HG03060 (cell line): ENCODE measurements at regions not wholly inside any gene's neighbourhood (a gene's known extent, or its start where the extent isn't known, plus 50 kb on each side); places are given as distances from the start of the nearest gene placed in this dataset.
"Not testable (repeated sequence)": the region's sequence is repeated elsewhere in the genome, so short reads cannot be mapped to it uniquely, and the experiment has no call there.

Experiments used
- ATAC-seq: cut with Tn5 transposase; IDR thresholded peaks from one replicate; pipeline ENCODE4 v1.9.1; 2021; ENCODE audit warnings: low read depth, moderate number of reproducible peaks; ENCODE audit not compliant: unreplicated experiment

GRCh38 chr21:39006571-39007311 is 176.5 kb downstream of the PSMG1 start:
- no peak for ATAC-seq

- no peak for ATAC-seq
These were observed 177.8 kb downstream of the PSMG1 start for GRCh38 chr21:39005502-39005787.

- no peak for ATAC-seq
These were observed 178.4 kb downstream of the PSMG1 start for GRCh38 chr21:39004634-39005501.

- no peak for ATAC-seq
These were observed 179.1 kb downstream of the PSMG1 start for GRCh38 chr21:39003982-39004633.

GRCh38 chr21:39001341-39001740 is 181.9 kb downstream of the PSMG1 start:
- no peak for ATAC-seq

GRCh38 chr21:39000496-39000895 is 182.8 kb downstream of the PSMG1 start:
- ATAC-seq: no peak

- no peak for ATAC-seq
These were observed 184.1 kb downstream of the PSMG1 start for GRCh38 chr21:38999161-38999560.

- not testable (repeated sequence) for ATAC-seq
These were observed 185.0 kb downstream of the PSMG1 start for GRCh38 chr21:38998281-38998680.

GRCh38 chr21:38997843-38998175 is 185.4 kb downstream of the PSMG1 start:
- not testable (repeated sequence) for ATAC-seq

GRCh38 chr21:38997051-38997842 is 186.0 kb downstream of the PSMG1 start:
- ATAC-seq: no peak

- no peak for ATAC-seq
These were observed 186.9 kb downstream of the PSMG1 start for GRCh38 chr21:38996355-38996754.

GRCh38 chr21:38995731-38996130 is 187.5 kb downstream of the PSMG1 start:
- ATAC-seq: no peak

- ATAC-seq: no peak
These were observed 188.1 kb downstream of the PSMG1 start for GRCh38 chr21:38995071-38995669.

- ATAC-seq: no peak
These were observed 188.3 kb downstream of the ETS2 start for GRCh38 chr21:38994042-38994441.

- ATAC-seq: no peak
These were observed 187.8 kb downstream of the ETS2 start for GRCh38 chr21:38993561-38993960.

- ATAC-seq: no peak
These were observed 187.0 kb downstream of the ETS2 start for GRCh38 chr21:38992737-38993136.

GRCh38 chr21:38990424-38990794 is 184.7 kb downstream of the ETS2 start:
- no peak for ATAC-seq

GRCh38 chr21:38989745-38990423 is 184.2 kb downstream of the ETS2 start:
- no peak for ATAC-seq

GRCh38 chr21:38989379-38989744 is 183.6 kb downstream of the ETS2 start:
- ATAC-seq: no peak
